Stimulated activated CD8-positive, alpha-beta memory T cell treated with anti-CD3 and anti-CD28 coated beads, Interleukin-12 subunit alpha, Interleukin-12 subunit beta, amount 100 ng/mL, for 4 hours (primary cell): ENCODE measurements at regions not wholly inside any gene's neighbourhood (a gene's known extent, or its start where the extent isn't known, plus 50 kb on each side); places are given as distances from the start of the nearest gene placed in this dataset.
"Not testable (repeated sequence)": the region's sequence is repeated elsewhere in the genome, so short reads cannot be mapped to it uniquely, and the experiment has no call there.

Source experiments
- DNase-seq: peaks from one replicate; pipeline ENCODE4 v3.0.0-alpha.2; 2020; ENCODE audit warnings: low read depth

DNA sequence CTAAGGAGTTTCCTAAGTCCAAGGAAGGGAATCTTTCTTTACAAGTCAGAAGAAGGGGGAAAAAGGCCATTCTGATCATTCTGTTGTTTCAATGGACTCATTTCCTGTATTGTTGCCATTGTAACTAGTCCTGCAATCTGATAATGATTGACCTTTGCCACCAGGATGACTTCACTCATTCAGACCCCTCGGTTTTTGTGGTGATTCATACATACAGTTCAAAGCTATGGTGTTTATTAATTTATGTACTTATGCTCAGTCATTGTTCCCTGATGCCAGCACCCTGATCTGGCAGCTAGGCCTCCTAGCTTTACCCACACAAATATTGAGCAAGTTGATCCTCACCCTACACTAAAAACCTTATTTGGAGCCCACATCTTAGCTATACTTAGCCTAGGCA, 57.6 kb upstream of the ZNF519 start:
- DNase-seq = no peak

- DNase-seq = not testable (repeated sequence)
Measured at GRCh38 chr18:14188751-14189406, 56.6 kb upstream of the ZNF519 start.
